ENCODE measurements at regions not wholly inside any gene's neighbourhood (a gene's known extent, or its start where the extent isn't known, plus 50 kb on each side); places are given as distances from the start of the nearest gene placed in this dataset.

- Histone ChIP-seq H3K4me3 (ENCODE audit: low read depth in 1 of 2, low read length in 2 of 2) (no peak overlapping the region), H3K9me3 (ENCODE audit: control insufficient read depth in 1 of 2, low read length in 2 of 2) (no peaks in the 10 kb centered on the region), H3K4me1 (ENCODE audit: control insufficient read depth in 1 of 2, insufficient read depth in 2 of 2, low read length in 2 of 2) (no peaks in the 10 kb centered on the region), H3K9ac (ENCODE audit: low read depth in 1 of 2, low read length in 2 of 2) (no peak overlapping the region), H3K36me3 (ENCODE audit: control insufficient read depth in 1 of 2, insufficient read depth in 2 of 2, low read length in 2 of 2) (no peaks in the 10 kb centered on the region), H3K27me3 (ENCODE audit: control insufficient read depth in 1 of 2, insufficient read depth in 2 of 2, low read length in 2 of 2) (peaks cover 0 to 3% of the 10 kb centered on the region in 2 donors), H3K27ac (ENCODE audit: low read depth, low read length) (no peak overlapping the region)
These were observed 354.8 kb downstream of the INSIG2 start for GRCh38 chr2:118442996-118443553.

DNA sequence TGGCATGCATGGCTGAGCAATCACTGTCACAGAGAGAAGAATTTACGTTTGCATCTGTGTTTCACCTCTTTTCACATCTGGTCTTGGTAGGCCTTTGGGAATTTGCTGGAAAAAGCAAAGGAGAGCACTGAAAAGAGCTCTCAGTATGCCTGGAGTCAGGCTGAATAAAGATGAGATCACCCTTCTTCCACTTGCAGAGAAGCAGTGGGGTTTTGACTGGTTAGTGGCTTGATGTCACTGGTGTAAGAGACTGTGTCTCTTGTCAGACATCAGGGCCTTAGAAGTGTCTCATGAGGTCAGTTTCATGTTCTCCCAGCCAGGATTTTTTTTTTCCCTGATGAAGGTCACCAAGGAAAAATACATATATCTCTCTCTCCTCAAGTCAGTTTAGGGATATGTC is 353.8 kb downstream of the INSIG2 start:
- no peaks in the 10 kb centered on the region for H3K9me3 ChIP-seq (ENCODE audit: control insufficient read depth in 1 of 2, low read length in 2 of 2)
- H3K4me3 ChIP-seq (ENCODE audit: low read depth in 1 of 2, low read length in 2 of 2): no peak overlapping the region
- H3K27ac ChIP-seq (ENCODE audit: low read depth, low read length): no peak overlapping the region
- H3K9ac ChIP-seq (ENCODE audit: low read depth in 1 of 2, low read length in 2 of 2): no peak overlapping the region
- H3K36me3 ChIP-seq (ENCODE audit: control insufficient read depth in 1 of 2, insufficient read depth in 2 of 2, low read length in 2 of 2): no peaks in the 10 kb centered on the region
- H3K27me3 ChIP-seq (ENCODE audit: control insufficient read depth in 1 of 2, insufficient read depth in 2 of 2, low read length in 2 of 2): peaks cover 0 to 3% of the 10 kb centered on the region in 2 donors
- H3K4me1 ChIP-seq (ENCODE audit: control insufficient read depth in 1 of 2, insufficient read depth in 2 of 2, low read length in 2 of 2): no peaks in the 10 kb centered on the region

DNA sequence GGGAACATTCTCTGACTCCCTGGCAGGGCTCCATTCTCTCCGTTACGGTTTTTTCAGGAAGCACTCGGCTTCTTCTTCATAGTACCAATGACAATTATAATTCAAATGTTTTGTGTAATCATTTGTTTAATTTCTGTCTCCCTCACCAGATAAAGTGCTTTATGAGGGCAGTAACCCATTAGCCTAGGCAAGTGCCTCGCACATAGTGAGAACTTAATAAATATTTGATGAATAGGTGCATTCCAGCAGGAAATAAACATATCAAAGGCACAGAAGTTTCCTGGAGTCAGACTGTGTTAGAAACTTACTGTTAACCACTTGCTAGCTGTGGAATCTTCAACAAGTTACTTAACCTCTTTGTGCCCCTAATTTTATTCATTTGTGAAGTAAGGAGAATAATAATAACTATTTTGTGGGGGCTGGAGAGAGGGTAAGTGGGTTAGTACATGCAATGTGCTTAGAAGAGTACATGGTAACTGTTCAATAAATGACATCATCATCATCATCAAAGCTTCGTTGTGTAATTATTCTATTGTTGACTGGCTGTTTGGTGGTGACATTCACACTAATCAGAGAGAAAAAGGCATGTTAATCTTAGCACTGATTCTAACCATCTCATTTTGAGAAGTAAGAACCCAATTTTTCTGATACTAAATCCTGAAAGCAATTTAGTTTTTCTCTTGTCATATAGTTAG is 352.3 kb downstream of the INSIG2 start:
- H3K9ac ChIP-seq (ENCODE audit: low read depth in 1 of 2, low read length in 2 of 2): no peak overlapping the region
- no peak overlapping the region for H3K27ac ChIP-seq (ENCODE audit: low read depth, low read length)
- no peak overlapping the region for H3K4me3 ChIP-seq (ENCODE audit: low read depth in 1 of 2, low read length in 2 of 2)
- H3K9me3 ChIP-seq (ENCODE audit: control insufficient read depth in 1 of 2, low read length in 2 of 2): no peaks in the 10 kb centered on the region
- peaks cover 0 to 3% of the 10 kb centered on the region in 2 donors for H3K27me3 ChIP-seq (ENCODE audit: control insufficient read depth in 1 of 2, insufficient read depth in 2 of 2, low read length in 2 of 2)
- H3K36me3 ChIP-seq (ENCODE audit: control insufficient read depth in 1 of 2, insufficient read depth in 2 of 2, low read length in 2 of 2): no peaks in the 10 kb centered on the region
- H3K4me1 ChIP-seq (ENCODE audit: control insufficient read depth in 1 of 2, insufficient read depth in 2 of 2, low read length in 2 of 2): no peaks in the 10 kb centered on the region

GRCh38 chr2:118437501-118437900 is 349.2 kb downstream of the INSIG2 start:
- H3K9me3 ChIP-seq (ENCODE audit: control insufficient read depth in 1 of 2, low read length in 2 of 2): no peaks in the 10 kb centered on the region
- H3K27me3 ChIP-seq (ENCODE audit: control insufficient read depth in 1 of 2, insufficient read depth in 2 of 2, low read length in 2 of 2): peaks cover 0 to 3% of the 10 kb centered on the region in 2 donors
- H3K27ac ChIP-seq (ENCODE audit: low read depth, low read length): no peak overlapping the region
- H3K4me1 ChIP-seq (ENCODE audit: control insufficient read depth in 1 of 2, insufficient read depth in 2 of 2, low read length in 2 of 2): no peaks in the 10 kb centered on the region
- H3K9ac ChIP-seq (ENCODE audit: low read depth in 1 of 2, low read length in 2 of 2): no peak overlapping the region
- no peaks in the 10 kb centered on the region for H3K36me3 ChIP-seq (ENCODE audit: control insufficient read depth in 1 of 2, insufficient read depth in 2 of 2, low read length in 2 of 2)
- no peak overlapping the region for H3K4me3 ChIP-seq (ENCODE audit: low read depth in 1 of 2, low read length in 2 of 2)

- no peak overlapping the region for H3K4me3 ChIP-seq (ENCODE audit: low read depth in 1 of 2, low read length in 2 of 2)
- H3K36me3 ChIP-seq (ENCODE audit: control insufficient read depth in 1 of 2, insufficient read depth in 2 of 2, low read length in 2 of 2): no peaks in the 10 kb centered on the region
- no peaks in the 10 kb centered on the region for H3K27me3 ChIP-seq (ENCODE audit: control insufficient read depth in 1 of 2, insufficient read depth in 2 of 2, low read length in 2 of 2)
- no peaks in the 10 kb centered on the region for H3K9me3 ChIP-seq (ENCODE audit: control insufficient read depth in 1 of 2, low read length in 2 of 2)
- H3K27ac ChIP-seq (ENCODE audit: low read depth, low read length): no peak overlapping the region
- H3K9ac ChIP-seq (ENCODE audit: low read depth in 1 of 2, low read length in 2 of 2): no peak overlapping the region
- H3K4me1 ChIP-seq (ENCODE audit: control insufficient read depth in 1 of 2, insufficient read depth in 2 of 2, low read length in 2 of 2): peaks cover 0 to 4% of the 10 kb centered on the region in 2 donors
These were observed 343.7 kb downstream of the INSIG2 start for GRCh38 chr2:118431997-118432396.

- Histone ChIP-seq H3K27me3 (ENCODE audit: control insufficient read depth in 1 of 2, insufficient read depth in 2 of 2, low read length in 2 of 2) (no peaks in the 10 kb centered on the region), H3K9ac (ENCODE audit: low read depth in 1 of 2, low read length in 2 of 2) (no peak overlapping the region), H3K4me1 (ENCODE audit: control insufficient read depth in 1 of 2, insufficient read depth in 2 of 2, low read length in 2 of 2) (peaks cover 0 to 4% of the 10 kb centered on the region in 2 donors), H3K9me3 (ENCODE audit: control insufficient read depth in 1 of 2, low read length in 2 of 2) (no peaks in the 10 kb centered on the region), H3K4me3 (ENCODE audit: low read depth in 1 of 2, low read length in 2 of 2) (no peak overlapping the region), H3K27ac (ENCODE audit: low read depth, low read length) (no peak overlapping the region), H3K36me3 (ENCODE audit: control insufficient read depth in 1 of 2, insufficient read depth in 2 of 2, low read length in 2 of 2) (no peaks in the 10 kb centered on the region)
These were observed 343.3 kb downstream of the INSIG2 start for GRCh38 chr2:118431586-118431985.

- Histone ChIP-seq H3K9ac (ENCODE audit: low read depth in 1 of 2, low read length in 2 of 2) (no peak overlapping the region), H3K4me1 (ENCODE audit: control insufficient read depth in 1 of 2, insufficient read depth in 2 of 2, low read length in 2 of 2) (peaks cover 0 to 4% of the 10 kb centered on the region in 2 donors), H3K36me3 (ENCODE audit: control insufficient read depth in 1 of 2, insufficient read depth in 2 of 2, low read length in 2 of 2) (no peaks in the 10 kb centered on the region), H3K27ac (ENCODE audit: low read depth, low read length) (no peak overlapping the region), H3K4me3 (ENCODE audit: low read depth in 1 of 2, low read length in 2 of 2) (no peak overlapping the region), H3K9me3 (ENCODE audit: control insufficient read depth in 1 of 2, low read length in 2 of 2) (no peaks in the 10 kb centered on the region), H3K27me3 (ENCODE audit: control insufficient read depth in 1 of 2, insufficient read depth in 2 of 2, low read length in 2 of 2) (no peaks in the 10 kb centered on the region)
These were observed 342.9 kb downstream of the INSIG2 start for GRCh38 chr2:118431165-118431517.

- Histone ChIP-seq H3K27ac (ENCODE audit: low read depth, low read length) (no peak overlapping the region), H3K4me1 (ENCODE audit: control insufficient read depth in 1 of 2, insufficient read depth in 2 of 2, low read length in 2 of 2) (peaks cover 0 to 4% of the 10 kb centered on the region in 2 donors), H3K9me3 (ENCODE audit: control insufficient read depth in 1 of 2, low read length in 2 of 2) (no peaks in the 10 kb centered on the region), H3K36me3 (ENCODE audit: control insufficient read depth in 1 of 2, insufficient read depth in 2 of 2, low read length in 2 of 2) (no peaks in the 10 kb centered on the region), H3K9ac (ENCODE audit: low read depth in 1 of 2, low read length in 2 of 2) (no peak overlapping the region), H3K4me3 (ENCODE audit: low read depth in 1 of 2, low read length in 2 of 2) (no peak overlapping the region), H3K27me3 (ENCODE audit: control insufficient read depth in 1 of 2, insufficient read depth in 2 of 2, low read length in 2 of 2) (no peaks in the 10 kb centered on the region)
These were observed 342.4 kb downstream of the INSIG2 start for GRCh38 chr2:118430510-118431164.

- Histone ChIP-seq H3K9me3 (ENCODE audit: control insufficient read depth in 1 of 2, low read length in 2 of 2) (no peaks in the 10 kb centered on the region), H3K9ac (ENCODE audit: low read depth in 1 of 2, low read length in 2 of 2) (no peak overlapping the region), H3K27ac (ENCODE audit: low read depth, low read length) (no peak overlapping the region), H3K4me3 (ENCODE audit: low read depth in 1 of 2, low read length in 2 of 2) (no peak overlapping the region), H3K27me3 (ENCODE audit: control insufficient read depth in 1 of 2, insufficient read depth in 2 of 2, low read length in 2 of 2) (no peaks in the 10 kb centered on the region), H3K4me1 (ENCODE audit: control insufficient read depth in 1 of 2, insufficient read depth in 2 of 2, low read length in 2 of 2) (peaks cover 0 to under 1% of the 10 kb centered on the region in 2 donors), H3K36me3 (ENCODE audit: control insufficient read depth in 1 of 2, insufficient read depth in 2 of 2, low read length in 2 of 2) (no peaks in the 10 kb centered on the region)
These were observed 336.9 kb downstream of the INSIG2 start for GRCh38 chr2:118425191-118425590.

DNA sequence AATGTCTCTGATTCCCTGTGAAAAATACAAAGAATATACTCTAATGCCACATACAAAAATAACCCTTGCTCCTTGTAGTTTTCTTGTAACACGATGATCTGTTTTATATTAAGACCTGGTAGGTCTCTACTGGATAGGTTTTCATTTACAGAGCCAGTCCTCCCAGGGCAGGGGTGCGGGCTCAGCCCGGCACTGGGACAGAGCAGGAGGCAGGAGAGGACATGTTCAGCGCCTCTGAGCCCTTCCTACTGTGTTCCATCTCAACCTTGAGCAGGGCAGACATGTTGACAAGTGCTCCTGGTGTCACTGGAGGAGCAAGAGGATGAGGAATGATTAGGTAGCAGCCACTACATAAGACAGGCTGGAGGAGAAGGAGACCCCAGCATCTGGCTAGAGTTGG is 335.5 kb downstream of the INSIG2 start:
- no peaks in the 10 kb centered on the region for H3K36me3 ChIP-seq (ENCODE audit: control insufficient read depth in 1 of 2, insufficient read depth in 2 of 2, low read length in 2 of 2)
- no peaks in the 10 kb centered on the region for H3K4me1 ChIP-seq (ENCODE audit: control insufficient read depth in 1 of 2, insufficient read depth in 2 of 2, low read length in 2 of 2)
- no peak overlapping the region for H3K4me3 ChIP-seq (ENCODE audit: low read depth in 1 of 2, low read length in 2 of 2)
- H3K27me3 ChIP-seq (ENCODE audit: control insufficient read depth in 1 of 2, insufficient read depth in 2 of 2, low read length in 2 of 2): no peaks in the 10 kb centered on the region
- H3K27ac ChIP-seq (ENCODE audit: low read depth, low read length): no peak overlapping the region
- H3K9ac ChIP-seq (ENCODE audit: low read depth in 1 of 2, low read length in 2 of 2): no peak overlapping the region
- H3K9me3 ChIP-seq (ENCODE audit: control insufficient read depth in 1 of 2, low read length in 2 of 2): no peaks in the 10 kb centered on the region
